K562 (cell line): ENCODE measurements at regions not wholly inside any gene's neighbourhood (a gene's known extent, or its start where the extent isn't known, plus 50 kb on each side); places are given as distances from the start of the nearest gene placed in this dataset.

Experiments used
- ATF7 ChIP-seq: fragments of 450-650 bp; IDR thresholded peaks from 2 replicates; pipeline ENCODE4 v1.7.1; 2014; ENCODE audit warnings: mild to moderate bottlenecking, moderate library complexity
- PTTG1 ChIP-seq: fragments of 450-650 bp; IDR thresholded peaks from 2 replicates; pipeline ENCODE4 v1.6.1; 2016; ENCODE audit warnings: low read depth, mild to moderate bottlenecking, missing genetic modification characterization, missing compliant biosample characterization
- ZNF77 ChIP-seq: fragments of 250-450 bp; sonication (Bioruptor Pico); IDR thresholded peaks from 2 replicates; pipeline ENCODE4 v1.5.0; 2020
- TF ChIP-seq, protein P1 (sequence below): fragments of 250-450 bp; sonication (Bioruptor Pico); IDR thresholded peaks from 2 replicates; pipeline ENCODE4 v1.9.0; 2021; ENCODE audit warnings: mild to moderate bottlenecking, inconsistent platforms
- TF ChIP-seq, protein P2 (sequence below): fragments of 450-650 bp; IDR thresholded peaks from 2 replicates; pipeline ENCODE4 v1.6.1; 2017; ENCODE audit warnings: antibody characterized with exemption
- TF ChIP-seq, protein P3 (sequence below): fragments of 150-350 bp; IDR thresholded peaks from 2 replicates; pipeline ENCODE4 v1.6.1; 2014; ENCODE audit warnings: low read depth, mild to moderate bottlenecking, low read length, borderline replicate concordance
- TF ChIP-seq, protein P4 (sequence below): fragments of 450-650 bp; conservative IDR thresholded peaks from 2 replicates; pipeline ENCODE4 v1.6.1; 2016; ENCODE audit warnings: missing genetic modification characterization, low read depth, mild to moderate bottlenecking, missing compliant biosample characterization, moderate library complexity

DNA sequence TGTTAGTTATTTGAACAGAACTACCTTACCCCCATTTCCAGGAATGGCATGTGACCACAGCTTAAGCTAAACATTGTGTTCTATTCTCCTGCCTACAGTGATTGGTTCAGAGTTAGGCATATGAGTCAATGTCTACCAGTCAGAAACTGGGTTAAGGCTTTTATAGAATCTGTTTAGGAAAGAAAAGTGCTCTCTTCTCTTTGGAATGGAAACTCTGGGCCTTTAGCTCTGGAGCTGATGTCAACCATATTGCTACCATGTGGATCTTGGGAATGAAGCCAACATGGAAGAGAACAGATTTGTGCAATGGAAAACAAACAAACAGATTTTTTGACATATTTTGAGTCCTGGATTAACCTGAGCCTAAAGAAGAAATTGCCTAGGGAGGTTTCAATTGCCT, 488.9 kb upstream of the TNC start (continued):
- TF ChIP-seq, protein P1, sequence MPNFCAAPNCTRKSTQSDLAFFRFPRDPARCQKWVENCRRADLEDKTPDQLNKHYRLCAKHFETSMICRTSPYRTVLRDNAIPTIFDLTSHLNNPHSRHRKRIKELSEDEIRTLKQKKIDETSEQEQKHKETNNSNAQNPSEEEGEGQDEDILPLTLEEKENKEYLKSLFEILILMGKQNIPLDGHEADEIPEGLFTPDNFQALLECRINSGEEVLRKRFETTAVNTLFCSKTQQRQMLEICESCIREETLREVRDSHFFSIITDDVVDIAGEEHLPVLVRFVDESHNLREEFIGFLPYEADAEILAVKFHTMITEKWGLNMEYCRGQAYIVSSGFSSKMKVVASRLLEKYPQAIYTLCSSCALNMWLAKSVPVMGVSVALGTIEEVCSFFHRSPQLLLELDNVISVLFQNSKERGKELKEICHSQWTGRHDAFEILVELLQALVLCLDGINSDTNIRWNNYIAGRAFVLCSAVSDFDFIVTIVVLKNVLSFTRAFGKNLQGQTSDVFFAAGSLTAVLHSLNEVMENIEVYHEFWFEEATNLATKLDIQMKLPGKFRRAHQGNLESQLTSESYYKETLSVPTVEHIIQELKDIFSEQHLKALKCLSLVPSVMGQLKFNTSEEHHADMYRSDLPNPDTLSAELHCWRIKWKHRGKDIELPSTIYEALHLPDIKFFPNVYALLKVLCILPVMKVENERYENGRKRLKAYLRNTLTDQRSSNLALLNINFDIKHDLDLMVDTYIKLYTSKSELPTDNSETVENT (CRISPR knock-in tag) = no peak
- TF ChIP-seq, protein P2, sequence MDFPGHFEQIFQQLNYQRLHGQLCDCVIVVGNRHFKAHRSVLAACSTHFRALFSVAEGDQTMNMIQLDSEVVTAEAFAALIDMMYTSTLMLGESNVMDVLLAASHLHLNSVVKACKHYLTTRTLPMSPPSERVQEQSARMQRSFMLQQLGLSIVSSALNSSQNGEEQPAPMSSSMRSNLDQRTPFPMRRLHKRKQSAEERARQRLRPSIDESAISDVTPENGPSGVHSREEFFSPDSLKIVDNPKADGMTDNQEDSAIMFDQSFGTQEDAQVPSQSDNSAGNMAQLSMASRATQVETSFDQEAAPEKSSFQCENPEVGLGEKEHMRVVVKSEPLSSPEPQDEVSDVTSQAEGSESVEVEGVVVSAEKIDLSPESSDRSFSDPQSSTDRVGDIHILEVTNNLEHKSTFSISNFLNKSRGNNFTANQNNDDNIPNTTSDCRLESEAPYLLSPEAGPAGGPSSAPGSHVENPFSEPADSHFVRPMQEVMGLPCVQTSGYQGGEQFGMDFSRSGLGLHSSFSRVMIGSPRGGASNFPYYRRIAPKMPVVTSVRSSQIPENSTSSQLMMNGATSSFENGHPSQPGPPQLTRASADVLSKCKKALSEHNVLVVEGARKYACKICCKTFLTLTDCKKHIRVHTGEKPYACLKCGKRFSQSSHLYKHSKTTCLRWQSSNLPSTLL = no peak
- TF ChIP-seq PTTG1 (tag) (no peak), ZNF77 (CRISPR knock-in tag) (no peak), ATF7 (no peak)
- TF ChIP-seq, protein P3, sequence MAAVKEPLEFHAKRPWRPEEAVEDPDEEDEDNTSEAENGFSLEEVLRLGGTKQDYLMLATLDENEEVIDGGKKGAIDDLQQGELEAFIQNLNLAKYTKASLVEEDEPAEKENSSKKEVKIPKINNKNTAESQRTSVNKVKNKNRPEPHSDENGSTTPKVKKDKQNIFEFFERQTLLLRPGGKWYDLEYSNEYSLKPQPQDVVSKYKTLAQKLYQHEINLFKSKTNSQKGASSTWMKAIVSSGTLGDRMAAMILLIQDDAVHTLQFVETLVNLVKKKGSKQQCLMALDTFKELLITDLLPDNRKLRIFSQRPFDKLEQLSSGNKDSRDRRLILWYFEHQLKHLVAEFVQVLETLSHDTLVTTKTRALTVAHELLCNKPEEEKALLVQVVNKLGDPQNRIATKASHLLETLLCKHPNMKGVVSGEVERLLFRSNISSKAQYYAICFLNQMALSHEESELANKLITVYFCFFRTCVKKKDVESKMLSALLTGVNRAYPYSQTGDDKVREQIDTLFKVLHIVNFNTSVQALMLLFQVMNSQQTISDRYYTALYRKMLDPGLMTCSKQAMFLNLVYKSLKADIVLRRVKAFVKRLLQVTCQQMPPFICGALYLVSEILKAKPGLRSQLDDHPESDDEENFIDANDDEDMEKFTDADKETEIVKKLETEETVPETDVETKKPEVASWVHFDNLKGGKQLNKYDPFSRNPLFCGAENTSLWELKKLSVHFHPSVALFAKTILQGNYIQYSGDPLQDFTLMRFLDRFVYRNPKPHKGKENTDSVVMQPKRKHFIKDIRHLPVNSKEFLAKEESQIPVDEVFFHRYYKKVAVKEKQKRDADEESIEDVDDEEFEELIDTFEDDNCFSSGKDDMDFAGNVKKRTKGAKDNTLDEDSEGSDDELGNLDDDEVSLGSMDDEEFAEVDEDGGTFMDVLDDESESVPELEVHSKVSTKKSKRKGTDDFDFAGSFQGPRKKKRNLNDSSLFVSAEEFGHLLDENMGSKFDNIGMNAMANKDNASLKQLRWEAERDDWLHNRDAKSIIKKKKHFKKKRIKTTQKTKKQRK = no peak
- TF ChIP-seq, protein P4, sequence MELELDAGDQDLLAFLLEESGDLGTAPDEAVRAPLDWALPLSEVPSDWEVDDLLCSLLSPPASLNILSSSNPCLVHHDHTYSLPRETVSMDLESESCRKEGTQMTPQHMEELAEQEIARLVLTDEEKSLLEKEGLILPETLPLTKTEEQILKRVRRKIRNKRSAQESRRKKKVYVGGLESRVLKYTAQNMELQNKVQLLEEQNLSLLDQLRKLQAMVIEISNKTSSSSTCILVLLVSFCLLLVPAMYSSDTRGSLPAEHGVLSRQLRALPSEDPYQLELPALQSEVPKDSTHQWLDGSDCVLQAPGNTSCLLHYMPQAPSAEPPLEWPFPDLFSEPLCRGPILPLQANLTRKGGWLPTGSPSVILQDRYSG (tag) = no peak
- TF ChIP-seq, all 486 proteins: peak for 0
